AG09309 (cell line): ENCODE measurements at regions not wholly inside any gene's neighbourhood (a gene's known extent, or its start where the extent isn't known, plus 50 kb on each side); places are given as distances from the start of the nearest gene placed in this dataset.

Experiments used
- DNase-seq: peaks from one replicate; pipeline ENCODE4 v3.0.0-alpha.2; 2010; ENCODE audit warnings: low read depth
- H3K4me3 ChIP-seq: 2 replicates; pipeline ENCODE4 v1.5.1; 2011; ENCODE audit warnings: mild to moderate bottlenecking, low read depth, low read length, moderate library complexity; ENCODE audit not compliant: control insufficient read depth
- CTCF ChIP-seq: IDR thresholded peaks from 2 replicates; pipeline ENCODE4 v1.5.1; 2011; ENCODE audit warnings: mild to moderate bottlenecking, low read depth, low read length, inconsistent platforms; ENCODE audit not compliant: insufficient read depth, control insufficient read depth; ENCODE audit errors: missing control alignments

GRCh38 chr6:113528111-113528510 is 329.0 kb upstream of the MARCKS start:
- no peak overlapping the region for H3K4me3 ChIP-seq
- DNase-seq: no peak
- no peak for TF ChIP-seq CTCF

GRCh38 chr6:113529196-113529595 is 327.9 kb upstream of the MARCKS start:
- no peak overlapping the region for H3K4me3 ChIP-seq
- TF ChIP-seq CTCF: no peak
- no peak for DNase-seq

- no peak overlapping the region for H3K4me3 ChIP-seq
- TF ChIP-seq CTCF: no peak
- no peak for DNase-seq
Observed at GRCh38 chr6:113529879-113530278, 327.3 kb upstream of the MARCKS start.

GRCh38 chr6:113530769-113531168 is 326.4 kb upstream of the MARCKS start:
- no peak for TF ChIP-seq CTCF
- peak; percentile 59 for DNase-seq
- H3K4me3 ChIP-seq: no peak overlapping the region

GRCh38 chr6:113539202-113539601 is 317.9 kb upstream of the MARCKS start:
- DNase-seq: no peak
- no peak overlapping the region for H3K4me3 ChIP-seq
- no peak for TF ChIP-seq CTCF

GRCh38 chr6:113539623-113540022 is 317.5 kb upstream of the MARCKS start:
- DNase-seq: no peak
- TF ChIP-seq CTCF: no peak
- H3K4me3 ChIP-seq: no peak overlapping the region

- no peak for DNase-seq
- no peak for TF ChIP-seq CTCF
- no peak overlapping the region for H3K4me3 ChIP-seq
Observed at GRCh38 chr6:113540466-113540865, 316.7 kb upstream of the MARCKS start.
